Endothelial cell of umbilical vein (primary cell): ENCODE measurements at regions not wholly inside any gene's neighbourhood (a gene's known extent, or its start where the extent isn't known, plus 50 kb on each side); places are given as distances from the start of the nearest gene placed in this dataset.

ENCODE experiments used
- BruUV-seq: library from RNA; stranded (reverse); fragments of 400-500 nt; replicated peaks from 2 replicates; lab custom pipeline; 2021; lab: Mats Ljungman, UMichigan
- CTCF ChIA-PET: fragments of 300-600, 350-600 bp; sonication (Branson Sonifier 250); formaldehyde crosslinking; loops from one replicate; lab custom pipeline; 2021; ENCODE audit warnings: antibody characterized with exemption, inconsistent platforms; lab: Charles Lee
- POLR2A ChIA-PET: fragments of 300-600, 350-600 bp; sonication (Branson Sonifier 250); formaldehyde crosslinking; loops from one replicate; lab custom pipeline; 2021; ENCODE audit warnings: antibody characterized with exemption, inconsistent platforms; lab: Charles Lee
- DNase-seq: peaks from one replicate; pipeline ENCODE4 v3.0.0-alpha.2; 2011; ENCODE audit warnings: low read depth, low spot score
- FAIRE-seq: peaks from 2 replicates; lab custom pipeline; 2011; peaks lifted over from hg19 to GRCh38; lab: Jason Lieb, UNC
- H2AFZ ChIP-seq: 2 replicates; pipeline ENCODE4 v1.6.0; 2012; ENCODE audit warnings: low read depth, low read length, control low read depth, inconsistent platforms
- H3K27ac ChIP-seq: 2 replicates; pipeline ENCODE4 v1.5.1; 2011; ENCODE audit warnings: low read depth, mild to moderate bottlenecking, control low read depth, low read length, moderate library complexity; ENCODE audit not compliant: insufficient read depth
- H3K27me3 ChIP-seq, 2 experiments: 2 replicates each; pipeline versions ENCODE4 v1.6.0 to v1.6.1; 2011; ENCODE audit warnings: low read length in 2 of 2, mixed read lengths in 1 of 2; ENCODE audit not compliant: control insufficient read depth in 2 of 2, insufficient read depth in 2 of 2
- H3K36me3 ChIP-seq, 2 experiments: 2 replicates in 1 of 2; 3 replicates in 1 of 2; pipeline ENCODE4 v1.5.1; 2011; ENCODE audit warnings: low read length in 2 of 2, mild to moderate bottlenecking in 1 of 2, moderate library complexity in 1 of 2; ENCODE audit not compliant: control insufficient read depth in 2 of 2, insufficient read depth in 2 of 2; ENCODE audit errors: extremely low read depth in 1 of 2
- H3K4me1 ChIP-seq: 3 replicates; pipeline ENCODE4 v1.5.1; 2011; ENCODE audit warnings: mild to moderate bottlenecking, low read length; ENCODE audit not compliant: control insufficient read depth, insufficient read depth; ENCODE audit errors: extremely low read depth
- H3K4me2 ChIP-seq: 2 replicates; pipeline ENCODE4 v1.6.1; 2011; ENCODE audit warnings: low read length, control low read depth, mixed read lengths; ENCODE audit not compliant: insufficient read depth
- H3K4me3 ChIP-seq, 3 experiments: fragments of 200-600 bp in 1 of 3; sonication (generic), shearing (Covaris generic) in 1 of 3; replicated peaks in 1 of 3; 2 replicates each; pipeline ENCODE4 v1.5.1; 2011 to 2016; ENCODE audit warnings: control low read depth in 3 of 3, low read length in 3 of 3, mild to moderate bottlenecking in 2 of 3, inconsistent platforms in 1 of 3, low read depth in 1 of 3, moderate library complexity in 1 of 3; ENCODE audit not compliant: insufficient read depth in 1 of 3
- H3K79me2 ChIP-seq: 2 replicates; pipeline ENCODE4 v1.6.0; 2012; ENCODE audit warnings: low read length, inconsistent platforms; ENCODE audit not compliant: control insufficient read depth, insufficient read depth
- H3K9ac ChIP-seq: replicated peaks from 2 replicates; pipeline ENCODE3; 2011; ENCODE audit warnings: low read length, control low read depth; ENCODE audit not compliant: insufficient read depth; ENCODE audit errors: extremely low read depth
- H3K9me1 ChIP-seq: replicated peaks from 3 replicates; pipeline ENCODE4 v1.6.0; 2011; ENCODE audit warnings: mild to moderate bottlenecking, low read length; ENCODE audit not compliant: control insufficient read depth, insufficient read depth; ENCODE audit errors: extremely low read depth
- H3K9me3 ChIP-seq: replicated peaks from 2 replicates; pipeline ENCODE4 v1.5.1; 2012; ENCODE audit warnings: low read length, inconsistent platforms; ENCODE audit not compliant: control insufficient read depth, insufficient read depth
- H4K20me1 ChIP-seq: replicated peaks from 2 replicates; pipeline ENCODE3; 2011; ENCODE audit warnings: mild to moderate bottlenecking, low read length; ENCODE audit not compliant: control insufficient read depth, insufficient read depth; ENCODE audit errors: extremely low read depth
- CTCF ChIP-seq, 2 donors: IDR thresholded peaks; 1 replicate in 1 of 2; 2 replicates in 1 of 2; pipeline ENCODE4 v1.5.1; 2011; ENCODE audit warnings: low read length in 2 of 2, mild to moderate bottlenecking in 2 of 2, moderate library complexity in 2 of 2, control low read depth in 1 of 2, inconsistent platforms in 1 of 2, low read depth in 1 of 2; ENCODE audit not compliant: insufficient read depth in 1 of 2; ENCODE audit errors: extremely low read depth in 1 of 2
- EZH2 ChIP-seq: IDR thresholded peaks from 2 replicates; pipeline ENCODE4 v1.6.1; 2012; ENCODE audit warnings: borderline replicate concordance, low read depth, mild to moderate bottlenecking, moderate library complexity, low read length, inconsistent platforms; ENCODE audit not compliant: severe bottlenecking
- FOS ChIP-seq: IDR thresholded peaks from 2 replicates; pipeline ENCODE4 v1.6.1; 2011; ENCODE audit warnings: mild to moderate bottlenecking, low read length, moderate library complexity, borderline replicate concordance; ENCODE audit not compliant: insufficient read depth
- GATA2 ChIP-seq: IDR thresholded peaks from 2 replicates; pipeline ENCODE4 v1.7.0; 2011; ENCODE audit warnings: low read depth, mild to moderate bottlenecking, moderate library complexity, mixed read lengths, low read length; ENCODE audit not compliant: insufficient read length, insufficient read depth
- JUN ChIP-seq: IDR thresholded peaks from 2 replicates; pipeline ENCODE4 v1.6.1; 2011; ENCODE audit warnings: borderline replicate concordance, low read depth; ENCODE audit not compliant: insufficient read length, insufficient read depth
- MYC ChIP-seq: IDR thresholded peaks from one replicate; pipeline ENCODE4 v1.6.1; 2011; ENCODE audit warnings: mild to moderate bottlenecking, low read depth, low read length
- POLR2A ChIP-seq: IDR thresholded peaks from 2 replicates; pipeline ENCODE4 v1.6.1; 2012; ENCODE audit warnings: low read depth, mild to moderate bottlenecking, control low read depth, low read length
- POLR2AphosphoS5 ChIP-seq: IDR thresholded peaks from 2 replicates; pipeline ENCODE4 v1.6.1; 2012; ENCODE audit warnings: low read depth, mild to moderate bottlenecking, control low read depth, low read length, moderate library complexity; ENCODE audit not compliant: insufficient read depth
- dilution Hi-C: fragments of 300-500 bp; cut with MboI; formaldehyde crosslinking; loops from one replicate; pipeline ENCODE4 v1.15.0; 2019; ENCODE audit warnings: low sequenced_read_pairs; ENCODE audit not compliant: extremely low pct_ligation_motif_present
- intact Hi-C: fragments of 100-400 bp; cut with micrococcal nuclease; formaldehyde crosslinking; loops from one replicate; pipeline ENCODE4 v1.10.0; 2022
- TF ChIP-seq, protein P1 (sequence below): IDR thresholded peaks from 2 replicates; pipeline ENCODE4 v1.6.1; 2011; ENCODE audit not compliant: insufficient read depth, insufficient read length

GRCh38 chr5:57817001-57817453 lies 334.4 kb upstream of the ACTBL2 start:
- H3K27me3 ChIP-seq, result no peaks in the 10 kb centered on the region
- H3K4me3 ChIP-seq, result no peak overlapping the region
- no peaks in the 10 kb centered on the region for H3K9me3 ChIP-seq
- H3K9ac ChIP-seq, result no peak overlapping the region
- POLR2A ChIA-PET, result no interaction called here
- CTCF ChIA-PET, result interaction anchor here (1.3 to 3.2 kb wide), 4 partner anchors 37 to 644 kb away, joined by 4 to 11 read pairs (median 6); no protein-coding TSS in a partner anchor
- H4K20me1 ChIP-seq, result no peaks in the 10 kb centered on the region
- DNase-seq (peak; percentile 54), FAIRE-seq (no peak)
- peaks cover 20% of the 10 kb centered on the region for H3K4me1 ChIP-seq
- H3K4me2 ChIP-seq, result no peak overlapping the region
- dilution Hi-C loops (no loop called here), intact Hi-C loops (no loop called here)
- no peak overlapping the region for H2AFZ ChIP-seq
- H3K79me2 ChIP-seq, result no peaks in the 10 kb centered on the region
- H3K27ac ChIP-seq, result no peak overlapping the region
- H3K36me3 ChIP-seq, result no peaks in the 10 kb centered on the region
- no TSS peak for BruUV-seq
- TF ChIP-seq CTCF (IDR thresholded peaks at IDR 0.05; ENCODE audit: extremely low read depth in 1 of 2, insufficient read depth in 1 of 2, low read depth in 1 of 2, low read length in 2 of 2) (no peak), POLR2A (no peak), FOS (no peak), JUN (no peak), MYC (no peak), EZH2 (no peak), GATA2 (no peak), POLR2AphosphoS5 (no peak)
- TF ChIP-seq, protein P1, sequence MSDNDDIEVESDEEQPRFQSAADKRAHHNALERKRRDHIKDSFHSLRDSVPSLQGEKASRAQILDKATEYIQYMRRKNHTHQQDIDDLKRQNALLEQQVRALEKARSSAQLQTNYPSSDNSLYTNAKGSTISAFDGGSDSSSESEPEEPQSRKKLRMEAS, result no peak
- H3K9me1 ChIP-seq, result no peaks in the 10 kb centered on the region
